ENCODE measurements at regions not wholly inside any gene's neighbourhood (a gene's known extent, or its start where the extent isn't known, plus 50 kb on each side); places are given as distances from the start of the nearest gene placed in this dataset.

DNA sequence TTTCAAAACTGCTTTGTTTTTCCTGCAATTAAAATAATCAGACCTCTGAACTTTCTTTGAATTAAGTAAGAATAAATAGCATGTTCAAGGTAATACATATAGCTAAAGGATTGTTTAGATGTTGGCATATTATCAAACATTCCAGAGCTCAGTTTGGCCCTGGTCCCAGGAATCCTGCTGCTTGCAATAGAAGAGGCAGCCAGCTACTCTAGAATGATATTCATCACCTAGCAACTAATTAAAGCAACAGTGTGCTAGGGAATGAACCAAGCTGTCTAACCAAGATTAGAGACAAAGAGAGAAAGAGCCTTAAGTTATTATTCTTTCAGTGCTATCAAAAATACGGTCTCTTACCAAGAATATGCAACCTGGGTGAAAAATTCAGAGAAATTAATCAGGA lies 460.9 kb downstream of the GABRG1 start:
- Histone ChIP-seq H3K36me3 (ENCODE audit: control insufficient read depth in 4 of 4, insufficient read depth in 3 of 4, low read depth in 1 of 4, low read length in 3 of 4) (no peaks in the 10 kb centered on the region), H3K9ac (ENCODE audit: low read depth in 1 of 2, low read length in 2 of 2) (no peak overlapping the region), H3K27ac (ENCODE audit: low read depth in 1 of 2, low read length in 2 of 2) (no peak overlapping the region), H3K4me1 (ENCODE audit: control insufficient read depth in 4 of 4, insufficient read depth in 4 of 4, low read length in 3 of 4) (no peaks in the 10 kb centered on the region), H3K27me3 (ENCODE audit: control insufficient read depth in 4 of 4, insufficient read depth in 4 of 4, low read length in 3 of 4) (no peaks in the 10 kb centered on the region), H3K4me3 (ENCODE audit: low read depth in 1 of 3, low read length in 3 of 3) (no peak overlapping the region), H3K9me3 (ENCODE audit: control insufficient read depth in 4 of 4, low read length in 3 of 4) (no peaks in the 10 kb centered on the region)
- WGBS, result 55% methylated on average over 1 of the region's 1 CpG
- TF ChIP-seq NR2F2 (IDR thresholded peaks at IDR 0.05), result no peak
- TF ChIP-seq, protein P1, sequence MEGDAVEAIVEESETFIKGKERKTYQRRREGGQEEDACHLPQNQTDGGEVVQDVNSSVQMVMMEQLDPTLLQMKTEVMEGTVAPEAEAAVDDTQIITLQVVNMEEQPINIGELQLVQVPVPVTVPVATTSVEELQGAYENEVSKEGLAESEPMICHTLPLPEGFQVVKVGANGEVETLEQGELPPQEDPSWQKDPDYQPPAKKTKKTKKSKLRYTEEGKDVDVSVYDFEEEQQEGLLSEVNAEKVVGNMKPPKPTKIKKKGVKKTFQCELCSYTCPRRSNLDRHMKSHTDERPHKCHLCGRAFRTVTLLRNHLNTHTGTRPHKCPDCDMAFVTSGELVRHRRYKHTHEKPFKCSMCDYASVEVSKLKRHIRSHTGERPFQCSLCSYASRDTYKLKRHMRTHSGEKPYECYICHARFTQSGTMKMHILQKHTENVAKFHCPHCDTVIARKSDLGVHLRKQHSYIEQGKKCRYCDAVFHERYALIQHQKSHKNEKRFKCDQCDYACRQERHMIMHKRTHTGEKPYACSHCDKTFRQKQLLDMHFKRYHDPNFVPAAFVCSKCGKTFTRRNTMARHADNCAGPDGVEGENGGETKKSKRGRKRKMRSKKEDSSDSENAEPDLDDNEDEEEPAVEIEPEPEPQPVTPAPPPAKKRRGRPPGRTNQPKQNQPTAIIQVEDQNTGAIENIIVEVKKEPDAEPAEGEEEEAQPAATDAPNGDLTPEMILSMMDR (IDR thresholded peaks at IDR 0.05; ENCODE audit: low read depth, low read length, missing input control), result no peak
- no peak for TF ChIP-seq HNF4A (conservative IDR thresholded peaks at IDR 0.05)
- no peak for TF ChIP-seq GABPA (IDR thresholded peaks at IDR 0.05 in 1 of 2, conservative IDR thresholded peaks at IDR 0.05 in 1 of 2)
- no peak for TF ChIP-seq JUND (IDR thresholded peaks at IDR 0.05)
- TF ChIP-seq, protein P2, sequence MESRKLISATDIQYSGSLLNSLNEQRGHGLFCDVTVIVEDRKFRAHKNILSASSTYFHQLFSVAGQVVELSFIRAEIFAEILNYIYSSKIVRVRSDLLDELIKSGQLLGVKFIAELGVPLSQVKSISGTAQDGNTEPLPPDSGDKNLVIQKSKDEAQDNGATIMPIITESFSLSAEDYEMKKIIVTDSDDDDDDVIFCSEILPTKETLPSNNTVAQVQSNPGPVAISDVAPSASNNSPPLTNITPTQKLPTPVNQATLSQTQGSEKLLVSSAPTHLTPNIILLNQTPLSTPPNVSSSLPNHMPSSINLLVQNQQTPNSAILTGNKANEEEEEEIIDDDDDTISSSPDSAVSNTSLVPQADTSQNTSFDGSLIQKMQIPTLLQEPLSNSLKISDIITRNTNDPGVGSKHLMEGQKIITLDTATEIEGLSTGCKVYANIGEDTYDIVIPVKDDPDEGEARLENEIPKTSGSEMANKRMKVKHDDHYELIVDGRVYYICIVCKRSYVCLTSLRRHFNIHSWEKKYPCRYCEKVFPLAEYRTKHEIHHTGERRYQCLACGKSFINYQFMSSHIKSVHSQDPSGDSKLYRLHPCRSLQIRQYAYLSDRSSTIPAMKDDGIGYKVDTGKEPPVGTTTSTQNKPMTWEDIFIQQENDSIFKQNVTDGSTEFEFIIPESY (IDR thresholded peaks at IDR 0.05), result no peak
- no peak for TF ChIP-seq HNF4G (IDR thresholded peaks at IDR 0.05)
- TF ChIP-seq FOXA1 (IDR thresholded peaks at IDR 0.05), result no peak
- TF ChIP-seq, protein P3, sequence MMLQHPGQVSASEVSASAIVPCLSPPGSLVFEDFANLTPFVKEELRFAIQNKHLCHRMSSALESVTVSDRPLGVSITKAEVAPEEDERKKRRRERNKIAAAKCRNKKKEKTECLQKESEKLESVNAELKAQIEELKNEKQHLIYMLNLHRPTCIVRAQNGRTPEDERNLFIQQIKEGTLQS (IDR thresholded peaks at IDR 0.05), result no peak
- TF ChIP-seq EGR1 (IDR thresholded peaks at IDR 0.05; ENCODE audit: low read depth in 2 of 2), result no peak
- TF ChIP-seq, protein P4, sequence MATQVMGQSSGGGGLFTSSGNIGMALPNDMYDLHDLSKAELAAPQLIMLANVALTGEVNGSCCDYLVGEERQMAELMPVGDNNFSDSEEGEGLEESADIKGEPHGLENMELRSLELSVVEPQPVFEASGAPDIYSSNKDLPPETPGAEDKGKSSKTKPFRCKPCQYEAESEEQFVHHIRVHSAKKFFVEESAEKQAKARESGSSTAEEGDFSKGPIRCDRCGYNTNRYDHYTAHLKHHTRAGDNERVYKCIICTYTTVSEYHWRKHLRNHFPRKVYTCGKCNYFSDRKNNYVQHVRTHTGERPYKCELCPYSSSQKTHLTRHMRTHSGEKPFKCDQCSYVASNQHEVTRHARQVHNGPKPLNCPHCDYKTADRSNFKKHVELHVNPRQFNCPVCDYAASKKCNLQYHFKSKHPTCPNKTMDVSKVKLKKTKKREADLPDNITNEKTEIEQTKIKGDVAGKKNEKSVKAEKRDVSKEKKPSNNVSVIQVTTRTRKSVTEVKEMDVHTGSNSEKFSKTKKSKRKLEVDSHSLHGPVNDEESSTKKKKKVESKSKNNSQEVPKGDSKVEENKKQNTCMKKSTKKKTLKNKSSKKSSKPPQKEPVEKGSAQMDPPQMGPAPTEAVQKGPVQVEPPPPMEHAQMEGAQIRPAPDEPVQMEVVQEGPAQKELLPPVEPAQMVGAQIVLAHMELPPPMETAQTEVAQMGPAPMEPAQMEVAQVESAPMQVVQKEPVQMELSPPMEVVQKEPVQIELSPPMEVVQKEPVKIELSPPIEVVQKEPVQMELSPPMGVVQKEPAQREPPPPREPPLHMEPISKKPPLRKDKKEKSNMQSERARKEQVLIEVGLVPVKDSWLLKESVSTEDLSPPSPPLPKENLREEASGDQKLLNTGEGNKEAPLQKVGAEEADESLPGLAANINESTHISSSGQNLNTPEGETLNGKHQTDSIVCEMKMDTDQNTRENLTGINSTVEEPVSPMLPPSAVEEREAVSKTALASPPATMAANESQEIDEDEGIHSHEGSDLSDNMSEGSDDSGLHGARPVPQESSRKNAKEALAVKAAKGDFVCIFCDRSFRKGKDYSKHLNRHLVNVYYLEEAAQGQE (IDR thresholded peaks at IDR 0.05), result no peak
- TF ChIP-seq FOXA2 (IDR thresholded peaks at IDR 0.05), result no peak
- DNase-seq (ENCODE audit: low spot score), result no peak

DNA sequence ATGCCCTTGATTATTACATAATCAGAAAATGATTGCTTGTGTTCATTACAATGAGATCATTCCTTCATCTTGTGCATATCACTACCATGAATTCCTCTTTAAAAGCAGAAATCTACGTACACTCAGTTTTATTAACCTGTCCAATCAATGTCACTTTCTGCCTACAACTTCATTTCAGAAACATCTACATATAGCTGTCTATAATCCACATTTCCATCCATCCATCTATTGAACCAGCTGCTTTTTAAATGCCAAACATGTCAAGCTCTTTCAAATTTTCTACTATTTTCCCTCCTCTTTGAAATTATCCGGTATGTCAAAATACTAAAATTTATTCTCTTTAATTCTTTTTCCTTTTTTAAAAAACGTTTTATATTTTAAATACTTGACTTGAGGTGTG lies 462.0 kb downstream of the GABRG1 start:
- Histone ChIP-seq H3K4me1 (ENCODE audit: control insufficient read depth in 4 of 4, insufficient read depth in 4 of 4, low read length in 3 of 4) (no peaks in the 10 kb centered on the region), H3K4me3 (ENCODE audit: low read depth in 1 of 3, low read length in 3 of 3) (no peak overlapping the region), H3K9me3 (ENCODE audit: control insufficient read depth in 4 of 4, low read length in 3 of 4) (no peaks in the 10 kb centered on the region), H3K27ac (ENCODE audit: low read depth in 1 of 2, low read length in 2 of 2) (no peak overlapping the region), H3K9ac (ENCODE audit: low read depth in 1 of 2, low read length in 2 of 2) (no peak overlapping the region), H3K36me3 (ENCODE audit: control insufficient read depth in 4 of 4, insufficient read depth in 3 of 4, low read depth in 1 of 4, low read length in 3 of 4) (no peaks in the 10 kb centered on the region), H3K27me3 (ENCODE audit: control insufficient read depth in 4 of 4, insufficient read depth in 4 of 4, low read length in 3 of 4) (no peaks in the 10 kb centered on the region)
- whole genome bisulfite sequencing, result 59% methylated on average over 3 of the region's 3 CpGs
- no peak for DNase-seq (ENCODE audit: low spot score)
- TF ChIP-seq HNF4A (conservative IDR thresholded peaks at IDR 0.05) (no peak), JUND (IDR thresholded peaks at IDR 0.05) (no peak), FOXA1 (IDR thresholded peaks at IDR 0.05) (no peak), SP1 (IDR thresholded peaks at IDR 0.05) (no peak), HNF4G (IDR thresholded peaks at IDR 0.05) (no peak), YY1 (IDR thresholded peaks at IDR 0.05) (no peak), EGR1 (IDR thresholded peaks at IDR 0.05; ENCODE audit: low read depth in 2 of 2) (no peak)
- TF ChIP-seq, protein P4 (IDR thresholded peaks at IDR 0.05), result no peak
- TF ChIP-seq, protein P1 (IDR thresholded peaks at IDR 0.05; ENCODE audit: low read depth, low read length, missing input control), result no peak
- TF ChIP-seq, protein P2 (IDR thresholded peaks at IDR 0.05), result no peak
- TF ChIP-seq, protein P5, sequence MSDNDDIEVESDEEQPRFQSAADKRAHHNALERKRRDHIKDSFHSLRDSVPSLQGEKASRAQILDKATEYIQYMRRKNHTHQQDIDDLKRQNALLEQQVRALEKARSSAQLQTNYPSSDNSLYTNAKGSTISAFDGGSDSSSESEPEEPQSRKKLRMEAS (IDR thresholded peaks at IDR 0.05), result no peak

All from liver (tissue), 8 donors.